ENCODE measurements at regions not wholly inside any gene's neighbourhood (a gene's known extent, or its start where the extent isn't known, plus 50 kb on each side); places are given as distances from the start of the nearest gene placed in this dataset.

DNA sequence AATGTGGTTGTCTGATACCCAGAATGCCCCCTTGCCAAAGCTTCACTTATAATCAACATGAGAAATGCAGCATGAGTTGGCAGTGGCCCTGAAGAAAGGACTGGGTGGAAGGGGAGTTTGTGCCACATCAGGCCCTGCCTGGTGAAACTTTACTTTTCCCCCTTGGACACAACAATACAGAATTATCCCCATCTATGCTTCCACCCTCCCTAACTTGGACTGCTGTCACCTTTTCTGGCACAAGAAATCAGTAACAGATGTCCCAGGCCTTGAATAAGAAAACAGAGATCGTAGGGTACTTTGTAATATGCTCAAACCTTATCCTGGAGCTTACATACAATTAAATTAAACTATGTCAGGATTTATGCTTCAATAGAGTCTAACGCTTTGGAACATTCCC lies 128.9 kb upstream of the SATB2 start:
- in situ Hi-C loops (cut with MboI; ENCODE audit: low pct_unique_long_range_greater_than_20kb, low sequenced_read_pairs, unreplicated experiment): no loop called here
- TF ChIP-seq, protein P1, sequence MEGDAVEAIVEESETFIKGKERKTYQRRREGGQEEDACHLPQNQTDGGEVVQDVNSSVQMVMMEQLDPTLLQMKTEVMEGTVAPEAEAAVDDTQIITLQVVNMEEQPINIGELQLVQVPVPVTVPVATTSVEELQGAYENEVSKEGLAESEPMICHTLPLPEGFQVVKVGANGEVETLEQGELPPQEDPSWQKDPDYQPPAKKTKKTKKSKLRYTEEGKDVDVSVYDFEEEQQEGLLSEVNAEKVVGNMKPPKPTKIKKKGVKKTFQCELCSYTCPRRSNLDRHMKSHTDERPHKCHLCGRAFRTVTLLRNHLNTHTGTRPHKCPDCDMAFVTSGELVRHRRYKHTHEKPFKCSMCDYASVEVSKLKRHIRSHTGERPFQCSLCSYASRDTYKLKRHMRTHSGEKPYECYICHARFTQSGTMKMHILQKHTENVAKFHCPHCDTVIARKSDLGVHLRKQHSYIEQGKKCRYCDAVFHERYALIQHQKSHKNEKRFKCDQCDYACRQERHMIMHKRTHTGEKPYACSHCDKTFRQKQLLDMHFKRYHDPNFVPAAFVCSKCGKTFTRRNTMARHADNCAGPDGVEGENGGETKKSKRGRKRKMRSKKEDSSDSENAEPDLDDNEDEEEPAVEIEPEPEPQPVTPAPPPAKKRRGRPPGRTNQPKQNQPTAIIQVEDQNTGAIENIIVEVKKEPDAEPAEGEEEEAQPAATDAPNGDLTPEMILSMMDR (IDR thresholded peaks at IDR 0.05; ENCODE audit: extremely low read depth, insufficient read depth, missing control alignments): no peak
- no peak for DNase-seq (ENCODE audit: low spot score)

DNA sequence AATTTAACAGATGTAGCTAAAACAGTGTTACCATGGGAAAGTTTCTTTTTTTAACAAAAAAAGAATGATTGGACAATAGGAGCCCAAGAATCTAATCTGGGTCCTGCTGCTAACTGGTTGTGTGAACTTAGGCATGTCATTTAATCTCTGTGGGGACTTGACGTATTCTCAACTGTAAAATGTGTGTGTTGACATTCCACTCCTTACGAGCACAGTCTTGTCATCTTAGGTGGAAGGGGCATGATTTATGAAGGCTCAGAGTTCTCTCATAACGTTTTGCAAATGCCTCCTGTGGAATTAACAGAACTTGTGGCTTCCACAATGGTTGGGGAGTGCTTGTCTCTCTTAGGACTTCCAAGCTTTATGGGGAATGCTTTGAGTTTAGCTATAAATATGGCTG lies 125.9 kb upstream of the SATB2 start:
- TF ChIP-seq, protein P1 (IDR thresholded peaks at IDR 0.05; ENCODE audit: extremely low read depth, insufficient read depth, missing control alignments): no peak
- in situ Hi-C loops (cut with MboI; ENCODE audit: low pct_unique_long_range_greater_than_20kb, low sequenced_read_pairs, unreplicated experiment): no loop called here
- no peak for DNase-seq (ENCODE audit: low spot score)

DNA sequence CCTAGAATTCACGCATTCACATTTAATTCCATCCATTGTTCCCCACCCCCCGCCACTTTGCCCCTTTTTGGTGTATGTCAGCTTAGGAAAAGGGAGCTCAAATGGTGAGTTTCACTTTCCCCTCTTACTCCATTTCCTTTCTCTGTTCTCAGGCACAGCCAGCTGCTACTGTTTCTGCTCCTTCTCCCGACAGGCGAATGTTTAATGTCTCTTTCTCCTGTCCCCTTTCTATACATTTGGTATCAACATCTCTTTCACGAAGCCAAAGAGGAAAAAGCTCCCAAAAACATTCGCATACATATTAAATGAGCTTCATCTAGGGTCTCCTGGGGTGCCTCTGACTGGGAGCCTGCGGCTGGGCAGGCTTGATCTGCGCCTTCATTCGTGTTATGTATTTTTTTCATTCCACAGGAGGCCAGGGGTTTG lies 124.2 kb upstream of the SATB2 start:
- TF ChIP-seq, protein P1 (IDR thresholded peaks at IDR 0.05; ENCODE audit: extremely low read depth, insufficient read depth, missing control alignments): no peak
- in situ Hi-C loops (cut with MboI; ENCODE audit: low pct_unique_long_range_greater_than_20kb, low sequenced_read_pairs, unreplicated experiment): no loop called here
- no peak for DNase-seq (ENCODE audit: low spot score)

DNA sequence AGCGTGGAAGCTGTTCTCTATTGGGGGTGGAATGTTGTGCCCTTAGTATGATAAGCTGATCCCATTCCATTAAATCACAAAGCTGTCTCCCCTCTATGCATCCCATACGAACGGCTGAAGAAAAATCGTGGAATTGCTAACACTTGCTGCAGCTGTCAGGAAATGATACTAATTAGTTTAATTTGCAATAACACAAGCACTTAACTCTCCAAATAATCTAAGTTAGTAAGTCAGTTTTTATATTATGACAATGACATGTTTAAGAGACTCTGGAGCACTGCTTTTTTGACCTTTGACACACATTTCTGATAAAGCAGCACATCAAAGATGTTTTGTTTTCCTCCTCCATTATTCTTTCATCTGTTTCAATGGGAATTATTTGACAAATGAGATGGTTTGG lies 123.7 kb upstream of the SATB2 start:
- in situ Hi-C loops (cut with MboI; ENCODE audit: low pct_unique_long_range_greater_than_20kb, low sequenced_read_pairs, unreplicated experiment): no loop called here
- TF ChIP-seq, protein P1 (IDR thresholded peaks at IDR 0.05; ENCODE audit: extremely low read depth, insufficient read depth, missing control alignments): no peak
- no peak for DNase-seq (ENCODE audit: low spot score)

DNA sequence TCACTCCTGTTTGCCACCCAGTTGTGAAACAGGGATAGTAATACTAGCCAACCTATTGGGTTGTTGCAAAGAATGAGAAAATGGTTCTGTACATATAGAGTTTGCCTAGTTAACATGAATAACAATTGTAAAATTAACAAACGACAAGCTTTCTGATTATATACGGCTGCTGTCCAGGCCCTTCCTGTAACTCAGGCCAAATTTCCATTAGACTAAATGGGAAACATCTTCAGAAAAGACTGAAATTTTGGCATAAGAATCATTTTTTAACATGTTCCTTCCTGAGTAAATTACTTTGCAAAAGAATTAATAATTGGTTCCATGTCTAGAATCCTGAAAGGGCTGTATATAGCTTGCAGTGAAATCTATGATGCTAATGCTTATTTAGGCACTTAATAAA lies 117.7 kb upstream of the SATB2 start:
- in situ Hi-C loops (cut with MboI; ENCODE audit: low pct_unique_long_range_greater_than_20kb, low sequenced_read_pairs, unreplicated experiment): no loop called here
- no peak for DNase-seq (ENCODE audit: low spot score)
- TF ChIP-seq, protein P1 (IDR thresholded peaks at IDR 0.05; ENCODE audit: extremely low read depth, insufficient read depth, missing control alignments): no peak

DNA sequence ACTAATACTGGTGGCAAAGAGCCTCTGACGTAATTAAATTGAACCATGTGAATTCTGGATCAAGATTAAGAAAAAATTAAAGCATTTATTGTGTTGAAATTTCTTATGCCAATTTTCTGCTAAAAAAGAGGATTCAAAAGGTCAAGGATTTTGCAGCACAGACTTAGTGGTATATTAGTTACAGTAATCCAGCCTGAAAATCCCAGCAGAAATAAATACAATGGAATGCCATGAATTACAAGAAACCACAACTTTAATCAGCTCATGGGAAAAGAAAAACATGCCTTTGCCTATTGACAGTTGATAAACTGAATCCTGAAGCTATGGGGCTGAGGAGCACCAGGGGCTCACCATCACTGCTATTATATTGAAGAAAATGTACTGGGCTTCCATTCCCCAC lies 114.8 kb upstream of the SATB2 start:
- in situ Hi-C loops (cut with MboI; ENCODE audit: low pct_unique_long_range_greater_than_20kb, low sequenced_read_pairs, unreplicated experiment): no loop called here
- TF ChIP-seq, protein P1 (IDR thresholded peaks at IDR 0.05; ENCODE audit: extremely low read depth, insufficient read depth, missing control alignments): no peak
- no peak for DNase-seq (ENCODE audit: low spot score)

DNA sequence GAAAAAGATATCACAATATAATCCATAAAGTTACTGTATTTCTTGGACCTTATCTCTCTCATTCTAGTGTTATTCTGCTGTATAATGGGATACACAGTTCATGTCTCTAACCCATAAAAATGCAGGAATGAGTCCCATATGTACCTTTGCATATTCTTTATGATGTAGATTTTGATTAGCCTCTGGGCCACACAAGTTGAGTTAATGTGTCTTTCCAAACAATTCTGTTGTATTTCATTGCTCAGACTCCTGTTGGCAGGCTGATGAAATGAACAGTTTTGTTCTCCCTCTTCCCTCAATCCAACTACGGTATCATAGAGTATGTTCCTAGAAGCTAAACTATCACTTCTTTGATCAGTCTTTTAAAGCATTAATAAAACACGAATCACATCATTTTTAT lies 113.2 kb upstream of the SATB2 start:
- no peak for DNase-seq (ENCODE audit: low spot score)
- in situ Hi-C loops (cut with MboI; ENCODE audit: low pct_unique_long_range_greater_than_20kb, low sequenced_read_pairs, unreplicated experiment): no loop called here

More for the DNA sequence above, 113.2 kb upstream of the SATB2 start:
- TF ChIP-seq, protein P1 (IDR thresholded peaks at IDR 0.05; ENCODE audit: extremely low read depth, insufficient read depth, missing control alignments): no peak

Data from GM13977 (cell line).